A549 (cell line): ENCODE measurements at regions not wholly inside any gene's neighbourhood (a gene's known extent, or its start where the extent isn't known, plus 50 kb on each side); places are given as distances from the start of the nearest gene placed in this dataset.

ENCODE experiments used
- BHLHE40 ChIP-seq: IDR thresholded peaks from 2 replicates; pipeline ENCODE4 v1.6.1; 2012; ENCODE audit warnings: low read depth, low read length, inconsistent platforms
- EP300 ChIP-seq, 2 experiments: fragments of >200 bp; sonication (Bioruptor Twin); formaldehyde crosslinking; IDR thresholded peaks; 2 replicates in 1 of 2; 3 replicates in 1 of 2; pipeline ENCODE4 v1.6.1; 2016 to 2017
- FOSL2 ChIP-seq, 2 experiments: fragments of 450-650 bp in 1 of 2; fragments of >200 bp in 1 of 2; sonication (Bioruptor Twin) in 1 of 2; formaldehyde crosslinking; IDR thresholded peaks; 2 replicates each; pipeline versions ENCODE4 v1.5.0 to v1.6.1; 2016 to 2020; ENCODE audit warnings: mild to moderate bottlenecking in 1 of 2, moderate library complexity in 1 of 2
- JUNB ChIP-seq: fragments of >200 bp; sonication (Bioruptor Twin); formaldehyde crosslinking; IDR thresholded peaks from 2 replicates; pipeline ENCODE4 v1.6.1; 2016
- KDM1A ChIP-seq: fragments of 200-600 bp; sonication (generic); IDR thresholded peaks from 2 replicates; pipeline ENCODE4 v1.6.1; 2016; ENCODE audit warnings: low read depth, mild to moderate bottlenecking
- KDM5A ChIP-seq: fragments of 200-600 bp; sonication (generic); IDR thresholded peaks from 2 replicates; pipeline ENCODE4 v1.6.1; 2016; ENCODE audit warnings: antibody characterized with exemption, mild to moderate bottlenecking
- MAX ChIP-seq: IDR thresholded peaks from 2 replicates; pipeline ENCODE4 v1.6.1; 2012
- POLR2AphosphoS2 ChIP-seq: conservative IDR thresholded peaks from 2 replicates; pipeline ENCODE4 v1.6.1; 2012; ENCODE audit warnings: low read length, improper control_type of control experiment, inconsistent platforms
- RAD21 ChIP-seq, 2 experiments: fragments of >200 bp in 1 of 2; sonication (Bioruptor Twin) in 1 of 2; formaldehyde crosslinking in 1 of 2; IDR thresholded peaks in 1 of 2; conservative IDR thresholded peaks in 1 of 2; 2 replicates in 1 of 2; 3 replicates in 1 of 2; pipeline ENCODE4 v1.6.1; 2012 to 2018; ENCODE audit warnings: inconsistent platforms in 1 of 2
- RCOR1 ChIP-seq: fragments of 150-350 bp; IDR thresholded peaks from 2 replicates; pipeline ENCODE4 v1.6.1; 2014; ENCODE audit warnings: antibody characterized with exemption, low read length, low read depth
- SMC3 ChIP-seq: fragments of >200 bp; sonication (Bioruptor Twin); formaldehyde crosslinking; IDR thresholded peaks from 3 replicates; pipeline ENCODE4 v1.6.1; 2018; ENCODE audit warnings: inconsistent platforms
- ZFP36 ChIP-seq: fragments of 450-650 bp; IDR thresholded peaks from 2 replicates; pipeline ENCODE4 v1.6.1; 2014; ENCODE audit warnings: borderline replicate concordance; ENCODE audit not compliant: partially characterized antibody
- TF ChIP-seq, protein P1 (sequence below): fragments of >200 bp; sonication (Bioruptor Twin); formaldehyde crosslinking; IDR thresholded peaks from 3 replicates; pipeline ENCODE4 v1.5.1; 2016

- TF ChIP-seq, protein P1, sequence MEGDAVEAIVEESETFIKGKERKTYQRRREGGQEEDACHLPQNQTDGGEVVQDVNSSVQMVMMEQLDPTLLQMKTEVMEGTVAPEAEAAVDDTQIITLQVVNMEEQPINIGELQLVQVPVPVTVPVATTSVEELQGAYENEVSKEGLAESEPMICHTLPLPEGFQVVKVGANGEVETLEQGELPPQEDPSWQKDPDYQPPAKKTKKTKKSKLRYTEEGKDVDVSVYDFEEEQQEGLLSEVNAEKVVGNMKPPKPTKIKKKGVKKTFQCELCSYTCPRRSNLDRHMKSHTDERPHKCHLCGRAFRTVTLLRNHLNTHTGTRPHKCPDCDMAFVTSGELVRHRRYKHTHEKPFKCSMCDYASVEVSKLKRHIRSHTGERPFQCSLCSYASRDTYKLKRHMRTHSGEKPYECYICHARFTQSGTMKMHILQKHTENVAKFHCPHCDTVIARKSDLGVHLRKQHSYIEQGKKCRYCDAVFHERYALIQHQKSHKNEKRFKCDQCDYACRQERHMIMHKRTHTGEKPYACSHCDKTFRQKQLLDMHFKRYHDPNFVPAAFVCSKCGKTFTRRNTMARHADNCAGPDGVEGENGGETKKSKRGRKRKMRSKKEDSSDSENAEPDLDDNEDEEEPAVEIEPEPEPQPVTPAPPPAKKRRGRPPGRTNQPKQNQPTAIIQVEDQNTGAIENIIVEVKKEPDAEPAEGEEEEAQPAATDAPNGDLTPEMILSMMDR = no peak
- no peak for TF ChIP-seq BHLHE40
- no peak for TF ChIP-seq RAD21 (conservative IDR thresholded peaks at IDR 0.05 in 1 of 2, IDR thresholded peaks at IDR 0.05 in 1 of 2)
- no peak for TF ChIP-seq RCOR1
- TF ChIP-seq MAX = no peak
- no peak for TF ChIP-seq JUNB
- no peak for TF ChIP-seq KDM5A
- no peak for TF ChIP-seq KDM1A
- no peak for TF ChIP-seq SMC3
- TF ChIP-seq EP300 (IDR thresholded peaks at IDR 0.05) = no peak
- no peak for TF ChIP-seq FOSL2 (IDR thresholded peaks at IDR 0.05)
- TF ChIP-seq FOSL2 (CRISPR knock-in tag; IDR thresholded peaks at IDR 0.05) = no peak
- TF ChIP-seq POLR2AphosphoS2 = no peak
- no peak for TF ChIP-seq ZFP36
Measured at GRCh38 chr9:129301941-129302340, 123.9 kb upstream of the IER5L start.
